AG10803 (cell line): ENCODE measurements at regions not wholly inside any gene's neighbourhood (a gene's known extent, or its start where the extent isn't known, plus 50 kb on each side); places are given as distances from the start of the nearest gene placed in this dataset.

ENCODE experiments used
- DNase-seq: peaks from one replicate; pipeline ENCODE4 v3.0.0; 2010; ENCODE audit warnings: low read depth
- H3K4me3 ChIP-seq: 2 replicates; pipeline ENCODE4 v1.5.1; 2011; ENCODE audit warnings: mild to moderate bottlenecking, low read length, control low read depth
- TF ChIP-seq, protein P1 (sequence below): conservative IDR thresholded peaks from 2 replicates; pipeline ENCODE4 v1.5.1; 2011; ENCODE audit warnings: mild to moderate bottlenecking, low read length, control low read depth, inconsistent platforms

DNA sequence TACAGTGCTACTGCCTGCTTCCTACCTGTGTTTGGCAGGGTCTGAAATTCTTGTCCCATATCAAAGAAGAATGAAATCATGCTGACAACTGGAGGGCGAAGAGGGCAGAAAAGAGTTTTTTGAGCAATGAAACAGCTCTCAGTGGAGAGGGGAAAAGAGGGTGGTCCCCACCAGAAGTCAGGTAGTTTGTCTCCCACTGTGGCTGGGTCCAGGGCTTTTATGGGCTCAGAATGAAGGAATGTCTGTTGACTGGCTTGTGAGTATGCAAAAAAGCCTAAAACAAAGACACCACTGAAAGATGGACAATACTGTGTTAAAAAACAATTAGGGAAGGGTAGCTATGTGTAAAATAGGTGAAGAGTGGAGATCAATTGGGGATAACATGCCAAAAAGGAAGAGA lies 115.0 kb downstream of the ADAM29 start:
- no peak overlapping the region for H3K4me3 ChIP-seq
- TF ChIP-seq, protein P1, sequence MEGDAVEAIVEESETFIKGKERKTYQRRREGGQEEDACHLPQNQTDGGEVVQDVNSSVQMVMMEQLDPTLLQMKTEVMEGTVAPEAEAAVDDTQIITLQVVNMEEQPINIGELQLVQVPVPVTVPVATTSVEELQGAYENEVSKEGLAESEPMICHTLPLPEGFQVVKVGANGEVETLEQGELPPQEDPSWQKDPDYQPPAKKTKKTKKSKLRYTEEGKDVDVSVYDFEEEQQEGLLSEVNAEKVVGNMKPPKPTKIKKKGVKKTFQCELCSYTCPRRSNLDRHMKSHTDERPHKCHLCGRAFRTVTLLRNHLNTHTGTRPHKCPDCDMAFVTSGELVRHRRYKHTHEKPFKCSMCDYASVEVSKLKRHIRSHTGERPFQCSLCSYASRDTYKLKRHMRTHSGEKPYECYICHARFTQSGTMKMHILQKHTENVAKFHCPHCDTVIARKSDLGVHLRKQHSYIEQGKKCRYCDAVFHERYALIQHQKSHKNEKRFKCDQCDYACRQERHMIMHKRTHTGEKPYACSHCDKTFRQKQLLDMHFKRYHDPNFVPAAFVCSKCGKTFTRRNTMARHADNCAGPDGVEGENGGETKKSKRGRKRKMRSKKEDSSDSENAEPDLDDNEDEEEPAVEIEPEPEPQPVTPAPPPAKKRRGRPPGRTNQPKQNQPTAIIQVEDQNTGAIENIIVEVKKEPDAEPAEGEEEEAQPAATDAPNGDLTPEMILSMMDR = no peak
- DNase-seq = no peak

- no peak for DNase-seq
- TF ChIP-seq, protein P1 = no peak
- H3K4me3 ChIP-seq = no peak overlapping the region
Observed at GRCh38 chr4:175034007-175034406, 115.8 kb downstream of the ADAM29 start.

DNA sequence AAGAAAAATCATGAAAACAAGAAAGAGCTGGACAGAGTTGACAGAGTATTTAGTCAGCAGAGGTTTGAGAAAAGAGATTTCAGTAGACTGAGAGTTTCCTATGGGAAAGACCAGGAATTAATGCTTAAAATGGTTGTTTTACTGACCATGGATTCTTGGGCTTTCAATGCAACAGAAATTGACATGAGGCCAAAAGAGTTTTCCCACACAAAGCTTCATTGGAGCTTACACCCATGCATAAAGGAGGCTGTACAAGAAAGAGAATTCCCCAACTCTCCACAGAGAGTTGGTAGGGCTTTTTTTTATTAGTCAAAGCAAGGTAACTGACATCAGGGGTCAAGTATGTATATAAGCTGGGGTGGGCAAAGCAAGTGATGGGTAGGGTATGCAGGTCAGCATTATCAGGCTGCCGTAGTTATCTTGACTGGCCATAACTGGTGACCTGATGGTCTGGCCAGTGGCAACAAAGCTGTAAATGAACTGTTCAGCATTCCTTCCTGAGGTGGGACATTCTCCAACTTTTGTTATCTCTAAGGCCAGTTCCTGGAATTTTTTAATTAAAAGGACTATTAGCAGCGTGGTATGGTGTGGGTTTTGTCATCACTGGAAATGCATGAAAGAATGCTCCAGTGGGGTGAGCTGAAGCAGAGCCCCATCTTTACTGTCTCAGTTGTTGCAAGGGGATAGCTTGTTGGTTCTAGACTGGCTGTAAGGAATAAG lies 117.0 kb downstream of the ADAM29 start:
- TF ChIP-seq, protein P1 = no peak
- no peak for DNase-seq

GRCh38 chr4:175035905-175036304 lies 117.7 kb downstream of the ADAM29 start:
- H3K4me3 ChIP-seq = no peak overlapping the region
- DNase-seq = peak; percentile 6
- TF ChIP-seq, protein P1 = no peak

More for the DNA sequence above, 117.0 kb downstream of the ADAM29 start:
- H3K4me3 ChIP-seq = no peak overlapping the region

GRCh38 chr4:175048111-175048784 lies 130.1 kb downstream of the ADAM29 start:
- H3K4me3 ChIP-seq = no peak overlapping the region
- DNase-seq = no peak
- TF ChIP-seq, protein P1 = no peak

DNA sequence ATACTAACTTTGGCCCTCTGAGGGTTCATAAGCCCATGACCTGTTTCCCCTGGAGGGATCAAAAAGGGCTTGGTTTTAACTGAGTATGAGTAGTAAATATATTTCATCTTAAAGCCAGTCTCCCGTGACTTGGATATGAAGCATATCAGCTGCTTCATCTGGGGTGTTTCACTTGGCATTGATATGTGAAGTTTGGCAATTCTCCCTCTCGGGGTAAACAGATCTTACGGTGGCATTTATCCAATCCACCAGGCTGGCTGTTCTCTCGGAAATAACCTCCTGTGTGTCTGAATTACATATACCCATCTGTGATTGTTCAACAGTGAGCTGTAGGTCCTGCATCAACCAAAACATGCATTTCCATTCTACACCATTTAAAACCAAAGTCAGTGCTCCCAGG lies 130.7 kb downstream of the ADAM29 start:
- no peak for DNase-seq
- no peak overlapping the region for H3K4me3 ChIP-seq
- TF ChIP-seq, protein P1 = no peak

DNA sequence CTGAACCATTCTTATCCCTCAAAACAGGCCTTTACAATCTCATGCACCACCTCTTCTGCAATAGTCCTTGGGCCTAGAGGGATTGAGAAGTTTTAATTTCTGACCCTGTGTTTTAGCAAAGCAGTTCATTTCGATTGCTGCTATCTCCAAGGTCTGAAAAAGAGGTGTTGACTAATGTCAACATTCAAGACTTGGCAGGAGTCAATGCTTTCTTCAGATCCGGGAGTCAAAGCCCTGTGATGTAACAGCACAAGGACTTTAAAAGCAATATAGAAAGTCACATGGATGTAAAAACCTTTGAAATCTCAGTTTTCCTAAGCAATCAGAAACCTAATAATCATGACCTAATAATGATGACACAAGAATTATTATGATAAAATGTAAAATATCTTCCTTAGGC lies 133.8 kb downstream of the ADAM29 start:
- TF ChIP-seq, protein P1 = no peak
- no peak for DNase-seq
- no peak overlapping the region for H3K4me3 ChIP-seq
